Ishikawa (cell line): ENCODE measurements at regions not wholly inside any gene's neighbourhood (a gene's known extent, or its start where the extent isn't known, plus 50 kb on each side); places are given as distances from the start of the nearest gene placed in this dataset.

Experiments
- CEBPB ChIP-seq: IDR thresholded peaks from 2 replicates; pipeline ENCODE4 v1.6.1; 2012
- EP300 ChIP-seq: IDR thresholded peaks from 2 replicates; pipeline ENCODE4 v1.6.1; 2012; ENCODE audit warnings: borderline replicate concordance
- FOXM1 ChIP-seq: IDR thresholded peaks from 2 replicates; pipeline ENCODE4 v1.6.1; 2012; ENCODE audit warnings: low read depth, borderline replicate concordance
- TEAD4 ChIP-seq: IDR thresholded peaks from 2 replicates; pipeline ENCODE4 v1.6.1; 2012

DNA sequence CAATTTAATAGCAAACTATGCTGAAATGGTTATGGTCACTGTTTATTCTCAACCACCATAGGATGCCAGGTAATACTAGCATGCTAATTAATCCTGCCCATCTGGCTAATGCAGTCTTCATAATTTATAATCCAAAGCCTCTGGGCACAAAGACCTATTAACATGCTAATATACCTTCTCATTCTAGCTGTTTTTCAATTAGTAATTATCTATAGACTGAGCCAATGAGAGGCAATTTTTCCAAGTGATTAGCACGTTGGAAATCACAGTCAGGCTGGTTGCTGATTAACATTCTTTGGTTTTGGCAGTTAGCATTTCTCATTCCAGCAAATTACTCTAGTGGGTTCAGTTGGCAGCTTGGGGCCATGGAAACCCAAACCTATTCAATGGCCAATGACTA lies 357.2 kb downstream of the SEC23A start:
- TF ChIP-seq TEAD4 (no peak), CEBPB (no peak), EP300 (no peak), FOXM1 (no peak)
